HepG2 (cell line): ENCODE measurements at regions not wholly inside any gene's neighbourhood (a gene's known extent, or its start where the extent isn't known, plus 50 kb on each side); places are given as distances from the start of the nearest gene placed in this dataset.

Experiments
- CHCHD3 ChIP-seq: sonication (generic); formaldehyde crosslinking; IDR thresholded peaks from 2 replicates; pipeline ENCODE4 v1.8.0; 2022; ENCODE audit warnings: mild to moderate bottlenecking, missing genetic modification reagents, moderate library complexity
- EHMT2 ChIP-seq: fragments of 200-600 bp; sonication (generic); IDR thresholded peaks from 2 replicates; pipeline ENCODE4 v1.7.0; 2017; ENCODE audit warnings: antibody characterized with exemption, low read depth, low read length, borderline replicate concordance
- ELF1 ChIP-seq: sonication (generic); formaldehyde crosslinking; IDR thresholded peaks from 2 replicates; pipeline ENCODE4 v1.4.0; 2020; ENCODE audit warnings: missing genetic modification reagents
- FOXA3 ChIP-seq: IDR thresholded peaks from 2 replicates; pipeline ENCODE4 v1.6.1; 2016; ENCODE audit warnings: missing genetic modification reagents, missing compliant biosample characterization
- HDAC1 ChIP-seq: sonication (generic); formaldehyde crosslinking; IDR thresholded peaks from 2 replicates; pipeline ENCODE4 v1.5.1; 2020; ENCODE audit warnings: mild to moderate bottlenecking, missing genetic modification reagents
- HMG20A ChIP-seq: IDR thresholded peaks from 2 replicates; pipeline ENCODE4 v1.6.1; 2016; ENCODE audit warnings: borderline replicate concordance
- MIER2 ChIP-seq: IDR thresholded peaks from 2 replicates; pipeline ENCODE4 v1.6.1; 2016; ENCODE audit warnings: missing biosample characterization, missing genetic modification reagents
- ONECUT2 ChIP-seq: sonication (generic); formaldehyde crosslinking; IDR thresholded peaks from 2 replicates; pipeline ENCODE4 v1.4.0; 2020; ENCODE audit warnings: missing genetic modification reagents
- SIN3B ChIP-seq: fragments of 150-350 bp; IDR thresholded peaks from 2 replicates; pipeline ENCODE4 v1.6.1; 2014; ENCODE audit warnings: low read length
- ZBTB38 ChIP-seq: sonication (generic); formaldehyde crosslinking; IDR thresholded peaks from 2 replicates; pipeline ENCODE4 v1.5.1; 2020; ENCODE audit warnings: mild to moderate bottlenecking, missing genetic modification reagents
- ZKSCAN1 ChIP-seq: fragments of 150-350 bp; IDR thresholded peaks from 2 replicates; pipeline ENCODE4 v1.6.1; 2014; ENCODE audit warnings: low read length
- ZNF136 ChIP-seq: sonication (generic); formaldehyde crosslinking; IDR thresholded peaks from 2 replicates; pipeline ENCODE4 v1.8.1; 2022; ENCODE audit warnings: low read depth, mild to moderate bottlenecking, moderate library complexity, missing genetic modification reagents
- ZNF549 ChIP-seq: sonication (generic); formaldehyde crosslinking; IDR thresholded peaks from 2 replicates; pipeline ENCODE4 v1.5.0; 2020; ENCODE audit warnings: missing genetic modification reagents
- ZNF883 ChIP-seq: sonication (generic); formaldehyde crosslinking; IDR thresholded peaks from 2 replicates; pipeline ENCODE4 v1.5.1; 2020; ENCODE audit warnings: mild to moderate bottlenecking, missing genetic modification reagents; ENCODE audit errors: not compliant biosample characterization
- TF ChIP-seq, protein P1 (sequence below): IDR thresholded peaks from 2 replicates; pipeline ENCODE4 v1.6.1; 2012; ENCODE audit warnings: low read length, improper control_type of control experiment
- TF ChIP-seq, protein P2 (sequence below): sonication (generic); formaldehyde crosslinking; IDR thresholded peaks from 2 replicates; pipeline ENCODE4 v1.8.0; 2022; ENCODE audit warnings: missing genetic modification reagents, mild to moderate bottlenecking, borderline replicate concordance
- TF ChIP-seq, protein P3 (sequence below): sonication (generic); formaldehyde crosslinking; IDR thresholded peaks from 2 replicates; pipeline ENCODE4 v1.5.0; 2020; ENCODE audit warnings: mild to moderate bottlenecking, missing genetic modification reagents
- TF ChIP-seq, protein P4 (sequence below): sonication (generic); formaldehyde crosslinking; IDR thresholded peaks from 2 replicates; pipeline ENCODE4 v1.5.1; 2020; ENCODE audit warnings: missing genetic modification reagents, mild to moderate bottlenecking, borderline replicate concordance

DNA sequence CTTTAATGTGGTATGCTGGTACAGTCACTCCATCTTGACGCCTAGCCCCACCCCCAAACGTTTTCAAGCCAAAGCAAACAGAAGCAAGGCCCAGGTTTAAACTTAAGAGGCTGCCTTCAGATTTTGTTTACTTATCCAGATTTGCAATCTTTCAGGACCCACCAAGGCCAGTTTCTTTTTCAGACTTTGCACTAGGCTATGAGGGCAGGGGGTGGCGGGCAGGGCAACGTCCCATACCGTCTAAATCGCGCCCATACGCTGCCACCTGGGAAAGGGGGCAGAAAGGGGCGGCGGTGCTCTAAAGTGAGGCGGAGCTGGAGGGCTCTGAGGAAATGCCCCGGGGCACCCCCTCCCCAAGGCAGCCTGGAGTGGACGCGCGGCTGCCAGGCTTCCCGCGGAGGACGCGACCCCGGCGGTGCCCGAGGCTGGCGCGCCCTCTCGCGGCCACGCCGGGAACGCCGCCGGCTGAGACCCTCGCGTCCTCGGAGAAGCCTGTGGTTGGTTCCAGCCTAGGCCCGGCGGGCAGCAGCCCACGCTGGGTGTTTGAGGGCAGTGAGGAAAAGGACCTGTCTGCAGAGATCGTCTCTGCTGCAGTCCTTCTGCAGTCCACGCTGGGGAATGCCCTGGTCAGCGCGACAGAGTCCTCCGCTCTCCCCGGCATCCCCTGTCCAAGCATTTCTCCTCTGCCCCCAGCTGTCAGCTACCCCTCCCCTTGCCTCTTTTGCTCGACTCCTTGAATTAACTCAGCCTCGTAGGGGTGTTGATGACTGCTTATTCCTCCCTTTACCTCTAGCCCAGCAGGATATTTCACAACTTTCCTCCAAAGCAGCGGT, 93.7 kb upstream of the PRNP start (continued):
- no peak for TF ChIP-seq ONECUT2 (CRISPR knock-in tag)
- TF ChIP-seq, protein P1, sequence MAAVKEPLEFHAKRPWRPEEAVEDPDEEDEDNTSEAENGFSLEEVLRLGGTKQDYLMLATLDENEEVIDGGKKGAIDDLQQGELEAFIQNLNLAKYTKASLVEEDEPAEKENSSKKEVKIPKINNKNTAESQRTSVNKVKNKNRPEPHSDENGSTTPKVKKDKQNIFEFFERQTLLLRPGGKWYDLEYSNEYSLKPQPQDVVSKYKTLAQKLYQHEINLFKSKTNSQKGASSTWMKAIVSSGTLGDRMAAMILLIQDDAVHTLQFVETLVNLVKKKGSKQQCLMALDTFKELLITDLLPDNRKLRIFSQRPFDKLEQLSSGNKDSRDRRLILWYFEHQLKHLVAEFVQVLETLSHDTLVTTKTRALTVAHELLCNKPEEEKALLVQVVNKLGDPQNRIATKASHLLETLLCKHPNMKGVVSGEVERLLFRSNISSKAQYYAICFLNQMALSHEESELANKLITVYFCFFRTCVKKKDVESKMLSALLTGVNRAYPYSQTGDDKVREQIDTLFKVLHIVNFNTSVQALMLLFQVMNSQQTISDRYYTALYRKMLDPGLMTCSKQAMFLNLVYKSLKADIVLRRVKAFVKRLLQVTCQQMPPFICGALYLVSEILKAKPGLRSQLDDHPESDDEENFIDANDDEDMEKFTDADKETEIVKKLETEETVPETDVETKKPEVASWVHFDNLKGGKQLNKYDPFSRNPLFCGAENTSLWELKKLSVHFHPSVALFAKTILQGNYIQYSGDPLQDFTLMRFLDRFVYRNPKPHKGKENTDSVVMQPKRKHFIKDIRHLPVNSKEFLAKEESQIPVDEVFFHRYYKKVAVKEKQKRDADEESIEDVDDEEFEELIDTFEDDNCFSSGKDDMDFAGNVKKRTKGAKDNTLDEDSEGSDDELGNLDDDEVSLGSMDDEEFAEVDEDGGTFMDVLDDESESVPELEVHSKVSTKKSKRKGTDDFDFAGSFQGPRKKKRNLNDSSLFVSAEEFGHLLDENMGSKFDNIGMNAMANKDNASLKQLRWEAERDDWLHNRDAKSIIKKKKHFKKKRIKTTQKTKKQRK, result no peak
- TF ChIP-seq, protein P2, sequence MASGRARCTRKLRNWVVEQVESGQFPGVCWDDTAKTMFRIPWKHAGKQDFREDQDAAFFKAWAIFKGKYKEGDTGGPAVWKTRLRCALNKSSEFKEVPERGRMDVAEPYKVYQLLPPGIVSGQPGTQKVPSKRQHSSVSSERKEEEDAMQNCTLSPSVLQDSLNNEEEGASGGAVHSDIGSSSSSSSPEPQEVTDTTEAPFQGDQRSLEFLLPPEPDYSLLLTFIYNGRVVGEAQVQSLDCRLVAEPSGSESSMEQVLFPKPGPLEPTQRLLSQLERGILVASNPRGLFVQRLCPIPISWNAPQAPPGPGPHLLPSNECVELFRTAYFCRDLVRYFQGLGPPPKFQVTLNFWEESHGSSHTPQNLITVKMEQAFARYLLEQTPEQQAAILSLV (CRISPR knock-in tag), result peak; percentile 85; the same call in 1 of the 2 replicates
- TF ChIP-seq, protein P3, sequence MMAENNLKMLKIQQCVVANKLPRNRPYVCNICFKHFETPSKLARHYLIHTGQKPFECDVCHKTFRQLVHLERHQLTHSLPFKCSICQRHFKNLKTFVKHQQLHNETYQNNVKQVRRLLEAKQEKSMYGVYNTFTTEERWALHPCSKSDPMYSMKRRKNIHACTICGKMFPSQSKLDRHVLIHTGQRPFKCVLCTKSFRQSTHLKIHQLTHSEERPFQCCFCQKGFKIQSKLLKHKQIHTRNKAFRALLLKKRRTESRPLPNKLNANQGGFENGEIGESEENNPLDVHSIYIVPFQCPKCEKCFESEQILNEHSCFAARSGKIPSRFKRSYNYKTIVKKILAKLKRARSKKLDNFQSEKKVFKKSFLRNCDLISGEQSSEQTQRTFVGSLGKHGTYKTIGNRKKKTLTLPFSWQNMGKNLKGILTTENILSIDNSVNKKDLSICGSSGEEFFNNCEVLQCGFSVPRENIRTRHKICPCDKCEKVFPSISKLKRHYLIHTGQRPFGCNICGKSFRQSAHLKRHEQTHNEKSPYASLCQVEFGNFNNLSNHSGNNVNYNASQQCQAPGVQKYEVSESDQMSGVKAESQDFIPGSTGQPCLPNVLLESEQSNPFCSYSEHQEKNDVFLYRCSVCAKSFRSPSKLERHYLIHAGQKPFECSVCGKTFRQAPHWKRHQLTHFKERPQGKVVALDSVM, result peak; percentile 47; the same call in 1 of the 2 replicates
- TF ChIP-seq HDAC1 (CRISPR knock-in tag), result peak; percentile 66; the same call in 1 of the 2 replicates
- 0 out of 2 replicates have a peak, but pooled peaks have one; percentile 60 for TF ChIP-seq ZNF136 (CRISPR knock-in tag)
- peak; percentile 31; the same call in 1 of the 2 replicates for TF ChIP-seq HMG20A (CRISPR knock-in tag)
- TF ChIP-seq, protein P4, sequence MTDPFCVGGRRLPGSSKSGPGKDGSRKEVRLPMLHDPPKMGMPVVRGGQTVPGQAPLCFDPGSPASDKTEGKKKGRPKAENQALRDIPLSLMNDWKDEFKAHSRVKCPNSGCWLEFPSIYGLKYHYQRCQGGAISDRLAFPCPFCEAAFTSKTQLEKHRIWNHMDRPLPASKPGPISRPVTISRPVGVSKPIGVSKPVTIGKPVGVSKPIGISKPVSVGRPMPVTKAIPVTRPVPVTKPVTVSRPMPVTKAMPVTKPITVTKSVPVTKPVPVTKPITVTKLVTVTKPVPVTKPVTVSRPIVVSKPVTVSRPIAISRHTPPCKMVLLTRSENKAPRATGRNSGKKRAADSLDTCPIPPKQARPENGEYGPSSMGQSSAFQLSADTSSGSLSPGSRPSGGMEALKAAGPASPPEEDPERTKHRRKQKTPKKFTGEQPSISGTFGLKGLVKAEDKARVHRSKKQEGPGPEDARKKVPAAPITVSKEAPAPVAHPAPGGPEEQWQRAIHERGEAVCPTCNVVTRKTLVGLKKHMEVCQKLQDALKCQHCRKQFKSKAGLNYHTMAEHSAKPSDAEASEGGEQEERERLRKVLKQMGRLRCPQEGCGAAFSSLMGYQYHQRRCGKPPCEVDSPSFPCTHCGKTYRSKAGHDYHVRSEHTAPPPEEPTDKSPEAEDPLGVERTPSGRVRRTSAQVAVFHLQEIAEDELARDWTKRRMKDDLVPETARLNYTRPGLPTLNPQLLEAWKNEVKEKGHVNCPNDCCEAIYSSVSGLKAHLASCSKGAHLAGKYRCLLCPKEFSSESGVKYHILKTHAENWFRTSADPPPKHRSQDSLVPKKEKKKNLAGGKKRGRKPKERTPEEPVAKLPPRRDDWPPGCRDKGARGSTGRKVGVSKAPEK (CRISPR knock-in tag), result no peak
- no peak; the same call in 1 of the 2 replicates for TF ChIP-seq MIER2
- TF ChIP-seq ZNF883 (CRISPR knock-in tag), result peak; percentile 90
- no peak for TF ChIP-seq ELF1 (CRISPR knock-in tag)
- no peak for TF ChIP-seq ZKSCAN1
- TF ChIP-seq ZNF549 (CRISPR knock-in tag), result no peak
- no peak; the same call in none of the 2 replicates for TF ChIP-seq FOXA3 (CRISPR knock-in tag)
- peak; percentile 77; the same call in 1 of the 2 replicates for TF ChIP-seq CHCHD3 (CRISPR knock-in tag)
- TF ChIP-seq ZBTB38 (CRISPR knock-in tag), result peak; percentile 77; the same call in 1 of the 2 replicates
- no peak for TF ChIP-seq EHMT2
- TF ChIP-seq SIN3B, result no peak
